Activated naive CD4-positive, alpha-beta T cell treated with anti-CD3 and anti-CD28 coated beads, Interleukin-2, amount 50 U/mL, for 24 hours (primary cell): ENCODE measurements at regions not wholly inside any gene's neighbourhood (a gene's known extent, or its start where the extent isn't known, plus 50 kb on each side); places are given as distances from the start of the nearest gene placed in this dataset.
"Not testable (repeated sequence)": the region's sequence is repeated elsewhere in the genome, so short reads cannot be mapped to it uniquely, and the experiment has no call there.

ENCODE experiments used
- H3K27ac Mint-ChIP-seq: one replicate; pipeline ENCODE4 v1.8.0; 2021; ENCODE audit warnings: mild to moderate bottlenecking, mixed read lengths
- H3K27me3 Mint-ChIP-seq: one replicate; pipeline ENCODE4 v1.8.0; 2021; ENCODE audit warnings: mixed read lengths
- H3K36me3 Mint-ChIP-seq: one replicate; pipeline ENCODE4 v1.8.0; 2021; ENCODE audit warnings: mixed read lengths
- H3K4me1 Mint-ChIP-seq: one replicate; pipeline ENCODE4 v1.8.0; 2021; ENCODE audit warnings: mixed read lengths
- H3K4me3 Mint-ChIP-seq: one replicate; pipeline ENCODE4 v1.8.0; 2021; ENCODE audit warnings: mild to moderate bottlenecking, mixed read lengths
- H3K9me3 Mint-ChIP-seq: one replicate; pipeline ENCODE4 v1.8.0; 2021; ENCODE audit warnings: mixed read lengths

- H3K9me3 Mint-ChIP-seq = no peaks in the 10 kb centered on the region
- no peak overlapping the region for H3K27ac Mint-ChIP-seq
Observed at GRCh38 chr14:104230946-104231345, 92.6 kb downstream of the KIF26A start.

GRCh38 chr14:104232070-104232484, 93.7 kb downstream of the KIF26A start:
- H3K27ac Mint-ChIP-seq = no peak overlapping the region
- H3K9me3 Mint-ChIP-seq = no peaks in the 10 kb centered on the region
- H3K27me3 Mint-ChIP-seq = no peaks in the 10 kb centered on the region
- peaks cover 6% of the 10 kb centered on the region for H3K4me1 Mint-ChIP-seq
- peaks cover 4% of the 10 kb centered on the region for H3K36me3 Mint-ChIP-seq
- no peak overlapping the region for H3K4me3 Mint-ChIP-seq

More at GRCh38 chr14:104230946-104231345, 92.6 kb downstream of the KIF26A start:
- Mint-ChIP-seq H3K4me1 (peaks cover 18% of the 10 kb centered on the region), H3K27me3 (no peaks in the 10 kb centered on the region), H3K36me3 (peaks cover 2% of the 10 kb centered on the region), H3K4me3 (no peak overlapping the region)

GRCh38 chr14:104234007-104234786, 95.8 kb downstream of the KIF26A start:
- H3K27ac Mint-ChIP-seq, H3K4me3 Mint-ChIP-seq, H3K4me1 Mint-ChIP-seq, H3K9me3 Mint-ChIP-seq, H3K36me3 Mint-ChIP-seq, H3K27me3 Mint-ChIP-seq: not testable (repeated sequence)

- Mint-ChIP-seq H3K4me3 (no peak overlapping the region), H3K27me3 (peaks cover 6% of the 10 kb centered on the region), H3K4me1 (no peaks in the 10 kb centered on the region), H3K36me3 (peaks cover 2% of the 10 kb centered on the region), H3K27ac (no peak overlapping the region), H3K9me3 (no peaks in the 10 kb centered on the region)
Observed at GRCh38 chr14:104235686-104236085, 97.3 kb downstream of the KIF26A start.

- Mint-ChIP-seq H3K4me1 (no peaks in the 10 kb centered on the region), H3K27ac (no peak overlapping the region), H3K27me3 (peaks cover 6% of the 10 kb centered on the region), H3K4me3 (no peak overlapping the region), H3K36me3 (peaks cover 2% of the 10 kb centered on the region), H3K9me3 (no peaks in the 10 kb centered on the region)
Observed at GRCh38 chr14:104237651-104238423, 99.5 kb downstream of the KIF26A start.

- Mint-ChIP-seq H3K27me3 (peaks cover 6% of the 10 kb centered on the region), H3K36me3 (peaks cover 2% of the 10 kb centered on the region), H3K4me3 (no peak overlapping the region), H3K27ac (no peak overlapping the region), H3K4me1 (no peaks in the 10 kb centered on the region), H3K9me3 (no peaks in the 10 kb centered on the region)
Observed at GRCh38 chr14:104238424-104239184, 100.2 kb downstream of the KIF26A start.

- no peaks in the 10 kb centered on the region for H3K9me3 Mint-ChIP-seq
- no peaks in the 10 kb centered on the region for H3K4me1 Mint-ChIP-seq
- peaks cover 2% of the 10 kb centered on the region for H3K36me3 Mint-ChIP-seq
- H3K27me3 Mint-ChIP-seq = peaks cover 6% of the 10 kb centered on the region
- H3K4me3 Mint-ChIP-seq = no peak overlapping the region
- no peak overlapping the region for H3K27ac Mint-ChIP-seq
Observed at GRCh38 chr14:104239185-104239775, 100.9 kb downstream of the KIF26A start.

- H3K4me1 Mint-ChIP-seq = no peaks in the 10 kb centered on the region
- H3K27me3 Mint-ChIP-seq = peaks cover 6% of the 10 kb centered on the region
- no peaks in the 10 kb centered on the region for H3K9me3 Mint-ChIP-seq
- no peak overlapping the region for H3K4me3 Mint-ChIP-seq
- H3K27ac Mint-ChIP-seq = no peak overlapping the region
- peaks cover 2% of the 10 kb centered on the region for H3K36me3 Mint-ChIP-seq
Observed at GRCh38 chr14:104239861-104240301, 101.5 kb downstream of the KIF26A start.

GRCh38 chr14:104240434-104241157, 102.2 kb downstream of the KIF26A start:
- no peaks in the 10 kb centered on the region for H3K4me1 Mint-ChIP-seq
- H3K27me3 Mint-ChIP-seq = peaks cover 6% of the 10 kb centered on the region
- no peak overlapping the region for H3K27ac Mint-ChIP-seq
- no peak overlapping the region for H3K4me3 Mint-ChIP-seq
- H3K36me3 Mint-ChIP-seq = peaks cover 2% of the 10 kb centered on the region
- H3K9me3 Mint-ChIP-seq = no peaks in the 10 kb centered on the region

- Mint-ChIP-seq H3K4me1 (no peaks in the 10 kb centered on the region), H3K4me3 (no peak overlapping the region), H3K36me3 (no peaks in the 10 kb centered on the region), H3K9me3 (no peaks in the 10 kb centered on the region), H3K27me3 (peaks cover 3% of the 10 kb centered on the region), H3K27ac (no peak overlapping the region)
Observed at GRCh38 chr14:104243200-104243599, 104.8 kb downstream of the KIF26A start.

- H3K4me1 Mint-ChIP-seq = no peaks in the 10 kb centered on the region
- H3K27ac Mint-ChIP-seq = no peak overlapping the region
- no peak overlapping the region for H3K4me3 Mint-ChIP-seq
Observed at GRCh38 chr14:104244221-104245011, 106.0 kb downstream of the KIF26A start.

GRCh38 chr14:104245075-104245474, 106.7 kb downstream of the KIF26A start:
- no peak overlapping the region for H3K27ac Mint-ChIP-seq

More at GRCh38 chr14:104244221-104245011, 106.0 kb downstream of the KIF26A start:
- Mint-ChIP-seq H3K36me3 (no peaks in the 10 kb centered on the region), H3K27me3 (peaks cover 3% of the 10 kb centered on the region), H3K9me3 (no peaks in the 10 kb centered on the region)

GRCh38 chr14:104245723-104246122, 107.3 kb downstream of the KIF26A start:
- Mint-ChIP-seq H3K36me3 (no peaks in the 10 kb centered on the region), H3K27ac (no peak overlapping the region), H3K9me3 (no peaks in the 10 kb centered on the region), H3K4me1 (no peaks in the 10 kb centered on the region), H3K27me3 (no peaks in the 10 kb centered on the region), H3K4me3 (no peak overlapping the region)

More at GRCh38 chr14:104245075-104245474, 106.7 kb downstream of the KIF26A start:
- no peaks in the 10 kb centered on the region for H3K36me3 Mint-ChIP-seq
- no peak overlapping the region for H3K4me3 Mint-ChIP-seq
- peaks cover 3% of the 10 kb centered on the region for H3K27me3 Mint-ChIP-seq
- H3K4me1 Mint-ChIP-seq = no peaks in the 10 kb centered on the region
- no peaks in the 10 kb centered on the region for H3K9me3 Mint-ChIP-seq
